Panc1 (cell line): ENCODE measurements at regions not wholly inside any gene's neighbourhood (a gene's known extent, or its start where the extent isn't known, plus 50 kb on each side); places are given as distances from the start of the nearest gene placed in this dataset.
"Not testable (repeated sequence)": the region's sequence is repeated elsewhere in the genome, so short reads cannot be mapped to it uniquely, and the experiment has no call there.

Source experiments
- ATAC-seq: fragments of 200-7000 bp; cut with Tn5 transposase; 2 replicates; pipeline ENCODE4 v1.9.1; 2020; ENCODE audit warnings: mild to moderate bottlenecking, moderate library complexity
- BruUV-seq: library from RNA; stranded (reverse); fragments of 400-500 nt; replicated peaks from 2 replicates; lab custom pipeline; 2021; lab: Mats Ljungman, UMichigan
- CTCF ChIA-PET: fragments of 300-600 bp; sonication (Branson Sonifier 250); formaldehyde crosslinking; loops from one replicate; lab custom pipeline; 2022; ENCODE audit warnings: antibody characterized with exemption; lab: Charles Lee
- POLR2A ChIA-PET: fragments of 300-600 bp; sonication (Branson Sonifier 250); formaldehyde crosslinking; loops from one replicate; lab custom pipeline; 2022; ENCODE audit warnings: antibody characterized with exemption; lab: Charles Lee
- DNase-seq: peaks from one replicate; pipeline ENCODE4 v3.0.0-alpha.2; 2010; ENCODE audit warnings: low read depth, low spot score
- H3K27ac ChIP-seq: 2 replicates; pipeline ENCODE4 v1.5.1; 2011; ENCODE audit warnings: mild to moderate bottlenecking, low read length, inconsistent platforms
- H3K27me3 ChIP-seq: fragments of 200-500 bp; sonication (Bioruptor generic); 2 replicates; pipeline ENCODE4 v1.6.0; 2014; ENCODE audit warnings: low read length, inconsistent platforms; ENCODE audit not compliant: control insufficient read depth, insufficient read depth
- H3K36me3 ChIP-seq: fragments of 200-500 bp; sonication (Bioruptor generic); 2 replicates; pipeline ENCODE4 v1.5.1; 2014; ENCODE audit warnings: inconsistent platforms, mild to moderate bottlenecking, low read length, moderate library complexity; ENCODE audit not compliant: control insufficient read depth, insufficient read depth
- H3K4me1 ChIP-seq: 2 replicates; pipeline ENCODE4 v1.5.1; 2011; ENCODE audit warnings: inconsistent platforms, mild to moderate bottlenecking, low read length, moderate library complexity; ENCODE audit not compliant: control insufficient read depth, insufficient read depth
- H3K4me3 ChIP-seq, 2 experiments: 2 replicates each; pipeline ENCODE4 v1.5.1; 2011 to 2012; ENCODE audit warnings: low read depth in 2 of 2, low read length in 2 of 2, mild to moderate bottlenecking in 2 of 2, inconsistent platforms in 1 of 2, moderate library complexity in 1 of 2
- H3K9me3 ChIP-seq: fragments of 200-500 bp; sonication (Bioruptor generic); 2 replicates; pipeline ENCODE4 v1.5.1; 2014; ENCODE audit warnings: low read depth, mild to moderate bottlenecking, inconsistent platforms, low read length, moderate library complexity; ENCODE audit not compliant: control insufficient read depth, insufficient read depth
- CTCF ChIP-seq: fragments of 450-650 bp; IDR thresholded peaks from 2 replicates; pipeline ENCODE4 v1.5.1; 2017; ENCODE audit warnings: mild to moderate bottlenecking
- POLR2AphosphoS5 ChIP-seq: IDR thresholded peaks from 2 replicates; pipeline ENCODE4 v1.6.1; 2012; ENCODE audit warnings: mild to moderate bottlenecking, low read depth, low read length, moderate library complexity
- REST ChIP-seq, 2 experiments: IDR thresholded peaks; 2 replicates each; pipeline ENCODE4 v1.6.1; 2011 to 2012; ENCODE audit warnings: low read depth in 2 of 2, control low read depth in 1 of 2, low read length in 1 of 2, mild to moderate bottlenecking in 1 of 2, moderate library complexity in 1 of 2; ENCODE audit not compliant: insufficient read depth in 1 of 2
- SIN3A ChIP-seq: IDR thresholded peaks from 2 replicates; pipeline ENCODE4 v1.6.1; 2012; ENCODE audit warnings: low read depth, mild to moderate bottlenecking, low read length, moderate library complexity, borderline replicate concordance; ENCODE audit not compliant: insufficient read depth
- TCF7L2 ChIP-seq: IDR thresholded peaks from 2 replicates; pipeline ENCODE4 v1.6.1; 2011; ENCODE audit warnings: mild to moderate bottlenecking, low read depth, low read length, inconsistent platforms
- in situ Hi-C: cut with HindIII; loops from 2 replicates; pipeline ENCODE4 v1.10.0; 2016; ENCODE audit warnings: low sequenced_read_pairs, low pct_unique_long_range_greater_than_20kb
- intact Hi-C: fragments of 100-400 bp; cut with micrococcal nuclease; formaldehyde crosslinking; loops from one replicate; pipeline ENCODE4 v1.10.0; 2022; ENCODE audit not compliant: unreplicated experiment

GRCh38 chrX:67351411-67351810, 192.4 kb upstream of the AR start:
- ChIA-PET POLR2A (no interaction called here), CTCF (no interaction called here)
- H3K9me3 ChIP-seq = no peaks in the 10 kb centered on the region
- no peaks in the 10 kb centered on the region for H3K27me3 ChIP-seq
- in situ Hi-C loops (no loop called here), intact Hi-C loops (no loop called here)
- TF ChIP-seq TCF7L2 (no peak), REST (IDR thresholded peaks at IDR 0.05; ENCODE audit: insufficient read depth in 1 of 2, low read depth in 2 of 2, low read length in 1 of 2) (no peak), CTCF (no peak), POLR2AphosphoS5 (no peak), SIN3A (no peak)
- no peak overlapping the region for H3K4me3 ChIP-seq
- H3K36me3 ChIP-seq = no peaks in the 10 kb centered on the region
- DNase-seq = no peak
- BruUV-seq = no TSS peak
- H3K4me1 ChIP-seq = no peaks in the 10 kb centered on the region
- no peak overlapping the region for H3K27ac ChIP-seq
- no peak for ATAC-seq

GRCh38 chrX:67353651-67354370, 190.0 kb upstream of the AR start:
- Histone ChIP-seq H3K27me3 (no peaks in the 10 kb centered on the region), H3K4me1 (no peaks in the 10 kb centered on the region), H3K4me3 (no peak overlapping the region), H3K27ac (no peak overlapping the region), H3K9me3 (no peaks in the 10 kb centered on the region), H3K36me3 (no peaks in the 10 kb centered on the region)
- no peak for ATAC-seq
- no peak for DNase-seq
- ChIA-PET POLR2A (no interaction called here), CTCF (interaction anchor here (0.6 kb wide), 1 partner anchor 12 kb away, joined by 4 read pairs; no protein-coding TSS in a partner anchor)
- TF ChIP-seq POLR2AphosphoS5 = no peak
- TF ChIP-seq TCF7L2 = no peak
- no peak for TF ChIP-seq REST (IDR thresholded peaks at IDR 0.05; ENCODE audit: insufficient read depth in 1 of 2, low read depth in 2 of 2, low read length in 1 of 2)
- BruUV-seq = no TSS peak
- in situ Hi-C loops = no loop called here
- intact Hi-C loops = no loop called here

- H3K9me3 ChIP-seq, H3K27me3 ChIP-seq, POLR2A ChIA-PET, H3K36me3 ChIP-seq, CTCF ChIA-PET, ATAC-seq, H3K27ac ChIP-seq, in situ Hi-C loops, DNase-seq, H3K4me3 ChIP-seq, BruUV-seq, H3K4me1 ChIP-seq, intact Hi-C loops: not testable (repeated sequence)
Measured at GRCh38 chrX:67361267-67361666, 182.6 kb upstream of the AR start.
